Naive thymus-derived CD4-positive, alpha-beta T cell (primary cell): ENCODE measurements at regions not wholly inside any gene's neighbourhood (a gene's known extent, or its start where the extent isn't known, plus 50 kb on each side); places are given as distances from the start of the nearest gene placed in this dataset.
"Not testable (repeated sequence)": the region's sequence is repeated elsewhere in the genome, so short reads cannot be mapped to it uniquely, and the experiment has no call there.

Source experiments
- ATAC-seq: fragments of 150-1000 bp; cut with Tn5 transposase; 2 replicates; pipeline ENCODE4 v1.10.0; 2021; ENCODE audit warnings: mild to moderate bottlenecking, moderate library complexity
- CTCF ChIA-PET: fragments of 350-600 bp; sonication (Branson Sonifier 250); formaldehyde crosslinking; loops from one replicate; lab custom pipeline; 2021; ENCODE audit warnings: antibody characterized with exemption; lab: Charles Lee
- POLR2A ChIA-PET: fragments of 350-600 bp; sonication (Branson Sonifier 250); formaldehyde crosslinking; loops from one replicate; lab custom pipeline; 2021; ENCODE audit warnings: antibody characterized with exemption, inconsistent platforms; lab: Charles Lee
- DNase-seq, 9 donors: peaks; one replicate each; pipeline versions ENCODE4 v3.0.0 to v3.0.0-alpha.2; 2020 to 2022; ENCODE audit warnings: mixed read lengths in 1 of 9
- H3K27ac ChIP-seq: one replicate; pipeline ENCODE4 v1.7.0; 2013; ENCODE audit warnings: mild to moderate bottlenecking, low read depth, low read length, moderate library complexity
- H3K27me3 ChIP-seq, 2 donors: one replicate each; pipeline ENCODE4 v1.7.0; 2013; ENCODE audit warnings: low read length in 2 of 2, mild to moderate bottlenecking in 2 of 2, moderate library complexity in 2 of 2; ENCODE audit not compliant: control insufficient read depth in 2 of 2, insufficient read depth in 2 of 2
- H3K36me3 ChIP-seq, 3 experiments: 1 replicate in 2 of 3; 2 replicates in 1 of 3; pipeline ENCODE4 v1.7.0; 2013; ENCODE audit warnings: low read length in 3 of 3, mild to moderate bottlenecking in 3 of 3, moderate library complexity in 1 of 3; ENCODE audit not compliant: insufficient read depth in 3 of 3, control insufficient read depth in 2 of 3
- H3K4me1 ChIP-seq, 2 donors: one replicate each; pipeline ENCODE4 v1.7.0; 2013; ENCODE audit warnings: low read length in 2 of 2, mild to moderate bottlenecking in 2 of 2, moderate library complexity in 1 of 2; ENCODE audit not compliant: control insufficient read depth in 2 of 2, insufficient read depth in 2 of 2
- H3K4me3 ChIP-seq: 2 replicates; pipeline ENCODE4 v1.7.0; 2013; ENCODE audit warnings: mild to moderate bottlenecking, low read length
- H3K9me3 ChIP-seq, 3 experiments: 1 replicate in 2 of 3; 2 replicates in 1 of 3; pipeline ENCODE4 v1.7.0; 2013; ENCODE audit warnings: low read length in 3 of 3; ENCODE audit not compliant: control insufficient read depth in 2 of 3
- H3K27ac Mint-ChIP-seq, 9 donors: one replicate each; pipeline ENCODE4 v1.8.0; 2020 to 2022; ENCODE audit warnings: mixed read lengths in 9 of 9, mild to moderate bottlenecking in 8 of 9, moderate library complexity in 5 of 9, inconsistent platforms in 2 of 9
- H3K27me3 Mint-ChIP-seq, 5 donors: one replicate each; pipeline ENCODE4 v1.8.0; 2021 to 2022; ENCODE audit warnings: mixed read lengths in 5 of 5, mild to moderate bottlenecking in 1 of 5
- H3K36me3 Mint-ChIP-seq, 5 donors: one replicate each; pipeline ENCODE4 v1.8.0; 2020 to 2022; ENCODE audit warnings: mixed read lengths in 5 of 5, mild to moderate bottlenecking in 3 of 5, inconsistent platforms in 1 of 5
- H3K4me1 Mint-ChIP-seq, 7 donors: one replicate each; pipeline ENCODE4 v1.8.0; 2020 to 2022; ENCODE audit warnings: mixed read lengths in 7 of 7, mild to moderate bottlenecking in 3 of 7, inconsistent platforms in 1 of 7
- H3K4me3 Mint-ChIP-seq, 10 donors: one replicate each; pipeline ENCODE4 v1.8.0; 2020 to 2022; ENCODE audit warnings: mild to moderate bottlenecking in 10 of 10, mixed read lengths in 10 of 10, moderate library complexity in 6 of 10, inconsistent platforms in 2 of 10
- H3K9me3 Mint-ChIP-seq, 11 donors: one replicate each; pipeline ENCODE4 v1.8.0; 2020 to 2022; ENCODE audit warnings: mixed read lengths in 11 of 11, mild to moderate bottlenecking in 4 of 11, inconsistent platforms in 1 of 11, moderate library complexity in 1 of 11
- intact Hi-C, 2 donors: fragments of 100-400 bp; cut with micrococcal nuclease; formaldehyde crosslinking; loops; one replicate each; pipeline ENCODE4 v1.15.1; 2023

GRCh38 chr2:91516669-91517068 is 2825.2 kb downstream of the RPIA start:
- H3K4me3 Mint-ChIP-seq, H3K27ac Mint-ChIP-seq, H3K36me3 Mint-ChIP-seq, H3K27me3 Mint-ChIP-seq, ATAC-seq, H3K4me1 ChIP-seq, H3K4me3 ChIP-seq, CTCF ChIA-PET, intact Hi-C loops, H3K4me1 Mint-ChIP-seq, H3K27me3 ChIP-seq, H3K9me3 Mint-ChIP-seq, H3K9me3 ChIP-seq, H3K36me3 ChIP-seq, H3K27ac ChIP-seq, DNase-seq, POLR2A ChIA-PET: not testable (repeated sequence)

- ATAC-seq, H3K27ac ChIP-seq, H3K9me3 Mint-ChIP-seq, H3K4me1 ChIP-seq, DNase-seq, H3K4me3 ChIP-seq, H3K9me3 ChIP-seq, H3K4me3 Mint-ChIP-seq, intact Hi-C loops, POLR2A ChIA-PET, H3K36me3 ChIP-seq, CTCF ChIA-PET, H3K36me3 Mint-ChIP-seq, H3K27me3 Mint-ChIP-seq, H3K27me3 ChIP-seq, H3K4me1 Mint-ChIP-seq: not testable (repeated sequence)
- H3K27ac Mint-ChIP-seq: peak overlapping the region in 1 of 9 donors; percentile 36
Measured at GRCh38 chr2:91517846-91518245, 2826.4 kb downstream of the RPIA start.

DNA sequence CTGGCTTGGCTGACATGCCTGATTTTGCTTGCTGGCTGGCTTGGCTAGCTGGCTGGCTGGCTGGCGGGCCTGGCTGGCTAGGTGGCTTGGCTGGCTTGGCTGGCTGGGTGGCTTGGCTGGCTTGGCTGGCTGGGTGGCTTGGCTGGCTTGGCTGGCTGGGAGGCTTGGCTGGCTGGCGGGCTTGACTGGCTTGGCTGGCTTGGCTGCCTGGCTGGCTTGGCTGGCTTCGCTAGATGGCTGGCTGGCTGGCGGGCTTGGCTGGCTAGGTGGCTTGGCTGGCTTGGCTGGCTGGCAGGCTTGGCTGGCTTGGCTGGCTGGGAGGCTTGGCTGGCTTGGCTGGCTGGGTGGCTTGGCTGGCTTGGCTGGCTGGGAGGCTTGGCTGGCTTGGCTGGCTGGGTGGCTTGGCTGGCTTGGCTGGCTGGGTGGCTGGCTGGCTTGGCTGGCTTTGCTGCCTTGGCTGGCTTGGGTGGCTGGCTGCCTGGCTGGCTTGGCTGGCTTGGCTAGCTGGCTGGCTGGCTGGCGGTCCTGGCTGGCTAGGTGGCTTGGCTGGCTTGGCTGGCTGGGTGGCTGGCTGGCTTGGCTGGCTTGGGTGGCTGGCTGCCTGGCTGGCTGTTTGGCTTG is 2827.0 kb downstream of the RPIA start:
- CTCF ChIA-PET, H3K27me3 ChIP-seq, H3K9me3 Mint-ChIP-seq, H3K36me3 Mint-ChIP-seq, H3K9me3 ChIP-seq, H3K4me3 Mint-ChIP-seq, H3K4me3 ChIP-seq, H3K27ac ChIP-seq, POLR2A ChIA-PET, H3K4me1 Mint-ChIP-seq, DNase-seq, intact Hi-C loops, ATAC-seq, H3K36me3 ChIP-seq, H3K27me3 Mint-ChIP-seq, H3K27ac Mint-ChIP-seq, H3K4me1 ChIP-seq: not testable (repeated sequence)

DNA sequence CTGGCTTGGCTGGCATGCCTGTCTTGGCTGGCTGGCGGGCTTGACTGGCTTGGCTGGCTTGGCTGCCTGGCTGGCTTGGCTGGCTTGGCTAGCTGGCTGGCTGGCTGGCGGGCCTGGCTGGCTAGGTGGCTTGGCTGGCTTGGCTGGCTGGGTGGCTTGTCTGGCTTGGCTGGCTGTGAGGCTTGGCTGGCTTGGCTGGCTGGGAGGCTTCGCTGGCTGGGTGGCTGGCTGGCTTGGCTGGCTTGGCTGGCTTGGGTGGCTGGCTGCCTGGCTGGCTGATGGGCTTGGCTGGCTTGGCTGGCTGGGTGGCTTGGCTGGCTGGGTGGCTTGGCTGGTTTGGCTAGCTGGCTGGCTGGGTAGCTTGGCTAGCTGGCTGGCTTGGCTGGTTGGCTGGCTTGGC is 2827.9 kb downstream of the RPIA start:
- H3K27me3 Mint-ChIP-seq, H3K36me3 Mint-ChIP-seq, H3K4me1 Mint-ChIP-seq, H3K27me3 ChIP-seq, DNase-seq, H3K27ac Mint-ChIP-seq, H3K9me3 ChIP-seq, H3K36me3 ChIP-seq, H3K4me3 Mint-ChIP-seq, H3K27ac ChIP-seq, POLR2A ChIA-PET, CTCF ChIA-PET, H3K4me1 ChIP-seq, H3K4me3 ChIP-seq, ATAC-seq, intact Hi-C loops, H3K9me3 Mint-ChIP-seq: not testable (repeated sequence)

DNA sequence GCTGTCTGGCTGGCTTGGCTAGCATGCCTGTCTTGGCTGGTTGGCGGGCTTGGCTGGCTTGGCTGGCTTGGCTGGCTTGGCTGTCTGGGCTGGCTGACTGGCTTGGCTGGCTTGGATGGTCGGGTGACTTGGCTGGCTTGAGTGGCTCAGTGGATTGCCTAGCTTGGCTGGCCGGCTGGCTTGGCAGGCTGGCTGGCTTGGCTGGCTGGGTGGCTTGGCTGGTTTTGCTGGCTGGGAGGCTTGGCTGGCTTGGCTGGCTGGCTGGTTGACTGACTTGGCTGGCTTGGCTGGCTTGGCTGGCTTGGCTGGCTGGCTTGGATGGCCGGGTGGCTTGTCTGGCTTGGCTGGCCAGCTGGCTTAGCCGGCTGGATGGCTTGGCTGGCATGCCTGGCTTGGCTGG is 2828.4 kb downstream of the RPIA start:
- DNase-seq, H3K4me1 ChIP-seq, ATAC-seq, H3K36me3 Mint-ChIP-seq, H3K27me3 Mint-ChIP-seq, intact Hi-C loops, CTCF ChIA-PET, H3K27ac ChIP-seq, H3K4me3 ChIP-seq, H3K36me3 ChIP-seq, H3K4me3 Mint-ChIP-seq, H3K27me3 ChIP-seq, H3K4me1 Mint-ChIP-seq, H3K9me3 Mint-ChIP-seq, H3K27ac Mint-ChIP-seq, POLR2A ChIA-PET, H3K9me3 ChIP-seq: not testable (repeated sequence)

DNA sequence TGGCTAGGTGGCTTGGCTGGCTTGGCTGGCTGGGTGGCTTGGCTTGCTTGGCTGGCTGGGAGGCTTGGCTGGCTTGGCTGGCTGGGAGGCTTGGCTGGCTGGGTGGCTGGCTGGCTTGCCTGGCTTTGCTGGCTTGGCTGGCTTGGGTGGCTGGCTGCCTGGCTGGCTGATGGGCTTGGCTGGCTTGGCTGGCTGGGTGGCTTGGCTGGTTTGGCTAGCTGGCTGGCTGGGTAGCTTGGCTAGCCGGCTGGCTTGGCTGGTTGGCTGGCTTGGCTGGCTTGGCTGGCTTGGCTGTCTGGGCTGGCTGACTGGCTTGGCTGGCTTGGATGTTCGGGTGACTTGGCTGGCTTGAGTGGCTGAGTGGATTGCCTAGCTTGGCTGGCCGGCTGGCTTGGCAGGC is 2829.1 kb downstream of the RPIA start:
- ATAC-seq, H3K4me3 Mint-ChIP-seq: not testable (repeated sequence)

GRCh38 chr2:91520972-91521535 is 2829.6 kb downstream of the RPIA start:
- H3K27ac ChIP-seq, H3K4me3 ChIP-seq, H3K36me3 ChIP-seq, intact Hi-C loops, DNase-seq, H3K9me3 Mint-ChIP-seq, H3K4me1 Mint-ChIP-seq, ATAC-seq, H3K4me3 Mint-ChIP-seq, CTCF ChIA-PET, H3K4me1 ChIP-seq, H3K27me3 ChIP-seq, H3K27me3 Mint-ChIP-seq, H3K9me3 ChIP-seq, POLR2A ChIA-PET, H3K27ac Mint-ChIP-seq, H3K36me3 Mint-ChIP-seq: not testable (repeated sequence)

More for the DNA sequence above, 2829.1 kb downstream of the RPIA start:
- DNase-seq, H3K4me1 ChIP-seq, CTCF ChIA-PET, H3K4me1 Mint-ChIP-seq, H3K9me3 Mint-ChIP-seq, H3K9me3 ChIP-seq, H3K27ac Mint-ChIP-seq, H3K36me3 ChIP-seq, H3K4me3 ChIP-seq, H3K36me3 Mint-ChIP-seq, H3K27ac ChIP-seq, POLR2A ChIA-PET, H3K27me3 ChIP-seq, intact Hi-C loops, H3K27me3 Mint-ChIP-seq: not testable (repeated sequence)
